T-helper 1 cell (primary cell): ENCODE measurements at regions not wholly inside any gene's neighbourhood (a gene's known extent, or its start where the extent isn't known, plus 50 kb on each side); places are given as distances from the start of the nearest gene placed in this dataset.

Experiments
- DNase-seq, 5 donors: peaks; one replicate each; pipeline ENCODE4 v3.0.0-alpha.2; 2012 to 2020

GRCh38 chr4:20408611-20409010 is 156.9 kb downstream of the SLIT2 start:
- no peak for DNase-seq

GRCh38 chr4:20412072-20412471 is 160.4 kb downstream of the SLIT2 start:
- DNase-seq: no peak

GRCh38 chr4:20416800-20417199 is 165.1 kb downstream of the SLIT2 start:
- no peak for DNase-seq

GRCh38 chr4:20418861-20419451 is 167.3 kb downstream of the SLIT2 start:
- DNase-seq: peak in 1 of 5 donors; percentile 63

- DNase-seq: no peak
These were observed 169.4 kb downstream of the SLIT2 start for GRCh38 chr4:20420916-20421602.

- no peak for DNase-seq
These were observed 169.9 kb downstream of the SLIT2 start for GRCh38 chr4:20421603-20421985.

- DNase-seq: peak in 2 of 5 donors; percentile 3 to 18
These were observed 170.7 kb downstream of the SLIT2 start for GRCh38 chr4:20422398-20422797.

- no peak for DNase-seq
These were observed 171.7 kb downstream of the SLIT2 start for GRCh38 chr4:20423420-20423819.

- DNase-seq: no peak
These were observed 174.3 kb downstream of the SLIT2 start for GRCh38 chr4:20426028-20426427.

GRCh38 chr4:20428436-20429160 is 176.9 kb downstream of the SLIT2 start:
- no peak for DNase-seq

- DNase-seq: no peak
These were observed 178.7 kb downstream of the SLIT2 start for GRCh38 chr4:20430259-20430941.

GRCh38 chr4:20431543-20431951 is 179.8 kb downstream of the SLIT2 start:
- DNase-seq: no peak

GRCh38 chr4:20432088-20432487 is 180.4 kb downstream of the SLIT2 start:
- DNase-seq: no peak

- no peak for DNase-seq
These were observed 181.5 kb downstream of the SLIT2 start for GRCh38 chr4:20433097-20433705.

- DNase-seq: no peak
These were observed 188.5 kb downstream of the SLIT2 start for GRCh38 chr4:20440170-20440569.

- no peak for DNase-seq
These were observed 191.5 kb downstream of the SLIT2 start for GRCh38 chr4:20443015-20443805.

GRCh38 chr4:20444599-20445337 is 193.1 kb downstream of the SLIT2 start:
- DNase-seq: no peak

- no peak for DNase-seq
These were observed 194.4 kb downstream of the SLIT2 start for GRCh38 chr4:20445933-20446723.

- DNase-seq: no peak
These were observed 195.4 kb downstream of the SLIT2 start for GRCh38 chr4:20447103-20447502.

- no peak for DNase-seq
These were observed 200.3 kb downstream of the SLIT2 start for GRCh38 chr4:20451986-20452385.

GRCh38 chr4:20454515-20454914 is 202.8 kb downstream of the SLIT2 start:
- DNase-seq: no peak
